ENCODE measurements at regions not wholly inside any gene's neighbourhood (a gene's known extent, or its start where the extent isn't known, plus 50 kb on each side); places are given as distances from the start of the nearest gene placed in this dataset.

- ChIA-PET CTCF (no interaction called here), POLR2A (no interaction called here)
- Mint-ChIP-seq H3K4me3 (no peak overlapping the region), H3K27me3 (no peaks in the 10 kb centered on the region), H3K9me3 (peaks cover 4% of the 10 kb centered on the region), H3K36me3 (ENCODE audit: low read depth) (no peaks in the 10 kb centered on the region), H3K27ac (no peak overlapping the region), H3K4me1 (no peaks in the 10 kb centered on the region)
- ATAC-seq (ENCODE audit: low read depth) (no peak), DNase-seq (no peak)
- TF ChIP-seq, protein P1, sequence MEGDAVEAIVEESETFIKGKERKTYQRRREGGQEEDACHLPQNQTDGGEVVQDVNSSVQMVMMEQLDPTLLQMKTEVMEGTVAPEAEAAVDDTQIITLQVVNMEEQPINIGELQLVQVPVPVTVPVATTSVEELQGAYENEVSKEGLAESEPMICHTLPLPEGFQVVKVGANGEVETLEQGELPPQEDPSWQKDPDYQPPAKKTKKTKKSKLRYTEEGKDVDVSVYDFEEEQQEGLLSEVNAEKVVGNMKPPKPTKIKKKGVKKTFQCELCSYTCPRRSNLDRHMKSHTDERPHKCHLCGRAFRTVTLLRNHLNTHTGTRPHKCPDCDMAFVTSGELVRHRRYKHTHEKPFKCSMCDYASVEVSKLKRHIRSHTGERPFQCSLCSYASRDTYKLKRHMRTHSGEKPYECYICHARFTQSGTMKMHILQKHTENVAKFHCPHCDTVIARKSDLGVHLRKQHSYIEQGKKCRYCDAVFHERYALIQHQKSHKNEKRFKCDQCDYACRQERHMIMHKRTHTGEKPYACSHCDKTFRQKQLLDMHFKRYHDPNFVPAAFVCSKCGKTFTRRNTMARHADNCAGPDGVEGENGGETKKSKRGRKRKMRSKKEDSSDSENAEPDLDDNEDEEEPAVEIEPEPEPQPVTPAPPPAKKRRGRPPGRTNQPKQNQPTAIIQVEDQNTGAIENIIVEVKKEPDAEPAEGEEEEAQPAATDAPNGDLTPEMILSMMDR (IDR thresholded peaks at IDR 0.05), result no peak
- intact Hi-C loops (cut with micrococcal nuclease), result no loop called here
Observed at GRCh38 chr10:35838054-35838453, 196.0 kb upstream of the FZD8 start.

GRCh38 chr10:35835545-35835944 lies 193.4 kb upstream of the FZD8 start:
- Mint-ChIP-seq H3K4me3 (no peak overlapping the region), H3K27ac (no peak overlapping the region), H3K27me3 (no peaks in the 10 kb centered on the region), H3K4me1 (no peaks in the 10 kb centered on the region), H3K9me3 (peaks cover 2% of the 10 kb centered on the region), H3K36me3 (ENCODE audit: low read depth) (no peaks in the 10 kb centered on the region)
- no peak for ATAC-seq (ENCODE audit: low read depth)
- intact Hi-C loops (cut with micrococcal nuclease), result no loop called here
- POLR2A ChIA-PET, result no interaction called here
- DNase-seq, result no peak
- TF ChIP-seq, protein P1 (IDR thresholded peaks at IDR 0.05), result no peak
- CTCF ChIA-PET, result no interaction called here

GRCh38 chr10:35834877-35835494 lies 192.9 kb upstream of the FZD8 start:
- CTCF ChIA-PET, result no interaction called here

GRCh38 chr10:35827783-35828182 lies 185.7 kb upstream of the FZD8 start:
- intact Hi-C loops (cut with micrococcal nuclease), result no loop called here
- no peaks in the 10 kb centered on the region for H3K36me3 Mint-ChIP-seq (ENCODE audit: low read depth)
- no peak overlapping the region for H3K27ac Mint-ChIP-seq
- no peaks in the 10 kb centered on the region for H3K27me3 Mint-ChIP-seq
- TF ChIP-seq, protein P1 (IDR thresholded peaks at IDR 0.05), result no peak
- no peaks in the 10 kb centered on the region for H3K4me1 Mint-ChIP-seq
- ChIA-PET POLR2A (no interaction called here), CTCF (no interaction called here)
- peaks cover 4% of the 10 kb centered on the region for H3K9me3 Mint-ChIP-seq
- H3K4me3 Mint-ChIP-seq, result no peak overlapping the region
- DNase-seq (no peak), ATAC-seq (ENCODE audit: low read depth) (no peak)

More at GRCh38 chr10:35834877-35835494, 192.9 kb upstream of the FZD8 start:
- intact Hi-C loops (cut with micrococcal nuclease), result no loop called here
- Mint-ChIP-seq H3K4me1 (no peaks in the 10 kb centered on the region), H3K36me3 (ENCODE audit: low read depth) (no peaks in the 10 kb centered on the region), H3K27me3 (no peaks in the 10 kb centered on the region), H3K4me3 (no peak overlapping the region), H3K9me3 (peaks cover 2% of the 10 kb centered on the region), H3K27ac (no peak overlapping the region)
- no peak for DNase-seq
- ATAC-seq (ENCODE audit: low read depth), result no peak
- POLR2A ChIA-PET, result no interaction called here
- TF ChIP-seq, protein P1 (IDR thresholded peaks at IDR 0.05), result no peak

DNA sequence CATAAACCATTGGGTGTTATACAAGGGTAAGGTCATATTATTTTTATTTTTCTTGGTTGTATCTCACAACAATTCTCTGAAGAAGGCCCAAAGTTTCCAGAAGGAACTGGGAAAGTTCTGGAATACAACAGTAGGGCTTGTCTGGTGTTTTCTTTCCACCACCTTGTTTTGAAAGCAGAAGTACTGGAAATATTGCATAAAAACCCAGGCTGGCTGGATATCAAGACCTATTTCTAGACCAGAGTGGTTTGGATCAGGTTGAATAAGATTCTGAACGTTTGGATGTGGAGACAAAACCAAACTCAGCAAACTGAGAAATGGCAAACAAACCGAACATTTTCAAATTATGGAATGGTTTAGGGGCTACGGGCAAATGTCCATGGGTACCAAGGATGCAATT lies 182.6 kb upstream of the FZD8 start:
- Mint-ChIP-seq H3K27me3 (no peaks in the 10 kb centered on the region), H3K27ac (no peak overlapping the region), H3K4me1 (peaks cover 3% of the 10 kb centered on the region), H3K4me3 (no peak overlapping the region), H3K9me3 (peaks cover 1% of the 10 kb centered on the region), H3K36me3 (ENCODE audit: low read depth) (no peaks in the 10 kb centered on the region)
- TF ChIP-seq, protein P1 (IDR thresholded peaks at IDR 0.05), result no peak
- CTCF ChIA-PET, result no interaction called here
- POLR2A ChIA-PET, result no interaction called here
- ATAC-seq (ENCODE audit: low read depth), result no peak
- no peak for DNase-seq
- intact Hi-C loops (cut with micrococcal nuclease), result no loop called here
